GM23248 (cell line): ENCODE measurements at regions not wholly inside any gene's neighbourhood (a gene's known extent, or its start where the extent isn't known, plus 50 kb on each side); places are given as distances from the start of the nearest gene placed in this dataset.

Experiments used
- EZH2 ChIP-seq: fragments of 200-600 bp; sonication (generic); IDR thresholded peaks from 2 replicates; pipeline ENCODE4 v1.6.1; 2018; ENCODE audit warnings: antibody characterized with exemption, mild to moderate bottlenecking; ENCODE audit not compliant: insufficient read depth, poor library complexity, severe bottlenecking
- EZH2phosphoT487 ChIP-seq: fragments of 200-600 bp; sonication (generic); IDR thresholded peaks from 2 replicates; pipeline ENCODE4 v1.6.1; 2018; ENCODE audit warnings: antibody characterized with exemption, moderate library complexity, mild to moderate bottlenecking, low read depth; ENCODE audit not compliant: insufficient read depth

DNA sequence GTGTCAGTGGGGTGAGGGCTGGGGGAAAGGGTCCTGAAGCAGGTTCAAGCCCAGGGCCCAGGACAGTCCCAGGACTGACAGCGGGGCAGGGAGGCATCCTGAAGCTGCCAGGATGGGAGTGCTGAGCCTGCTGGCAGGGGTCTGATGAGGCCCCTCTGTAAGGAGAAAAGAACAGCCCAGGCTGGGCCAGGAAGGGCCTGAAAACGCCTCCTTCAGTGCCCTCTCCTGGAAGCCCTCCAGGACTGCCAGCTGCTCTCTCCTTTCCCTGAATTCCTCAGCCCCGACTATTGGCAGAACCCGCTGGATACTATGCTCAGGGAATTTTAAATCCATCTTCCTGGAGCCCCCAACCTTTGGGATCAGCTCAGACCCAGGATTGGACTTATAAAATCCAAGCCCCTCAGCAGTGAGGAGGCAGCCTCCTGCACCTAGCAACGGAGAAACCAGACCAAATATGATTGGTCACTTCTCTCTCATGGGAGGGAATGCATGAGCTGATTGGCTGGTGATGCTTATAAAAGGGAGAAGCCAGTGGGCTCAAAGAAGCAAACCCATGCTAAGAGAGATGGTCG lies 203.5 kb upstream of the LINGO1 start:
- no peak for TF ChIP-seq EZH2
- no peak for TF ChIP-seq EZH2phosphoT487
